PC-3 (cell line): ENCODE measurements at regions not wholly inside any gene's neighbourhood (a gene's known extent, or its start where the extent isn't known, plus 50 kb on each side); places are given as distances from the start of the nearest gene placed in this dataset.

Source experiments
- ATAC-seq: fragments of 200-7000 bp; cut with Tn5 transposase; 2 replicates; pipeline ENCODE4 v1.9.1; 2020; ENCODE audit warnings: mild to moderate bottlenecking, moderate library complexity
- BruUV-seq: library from RNA; stranded (reverse); fragments of 400-500 nt; replicated peaks from 2 replicates; lab custom pipeline; 2021; lab: Mats Ljungman, UMichigan
- CTCF ChIA-PET: fragments of 300-600 bp; sonication (Branson Sonifier 250); formaldehyde crosslinking; loops from one replicate; lab custom pipeline; 2022; ENCODE audit warnings: antibody characterized with exemption; lab: Charles Lee
- POLR2A ChIA-PET: fragments of 300-600 bp; sonication (Branson Sonifier 250); formaldehyde crosslinking; loops from one replicate; lab custom pipeline; 2022; ENCODE audit warnings: antibody characterized with exemption; ENCODE audit not compliant: unreplicated experiment; lab: Charles Lee
- DNase-seq: peaks from one replicate; pipeline ENCODE4 v3.0.0-alpha.2; 2015
- H2AFZ ChIP-seq: fragments of 300-600 bp; sonication (generic); 2 replicates; pipeline ENCODE4 v1.6.0; 2016; ENCODE audit warnings: antibody characterized with exemption, low read length
- H3F3A ChIP-seq: fragments of 300-600 bp; sonication (generic); one replicate; pipeline ENCODE4 v1.6.0; 2017; ENCODE audit warnings: antibody characterized with exemption, low read length, control low read depth, mild to moderate bottlenecking; ENCODE audit not compliant: unreplicated experiment
- H3K27ac ChIP-seq: fragments of 300-600 bp; sonication (generic); 2 replicates; pipeline ENCODE4 v1.5.1; 2016; ENCODE audit warnings: mild to moderate bottlenecking, low read length
- H3K27me3 ChIP-seq: fragments of 300-600 bp; sonication (generic); 2 replicates; pipeline ENCODE4 v1.6.1; 2016; ENCODE audit warnings: low read length, mixed read lengths
- H3K36me3 ChIP-seq: fragments of 300-600 bp; sonication (generic); 2 replicates; pipeline ENCODE4 v1.6.1; 2016; ENCODE audit warnings: low read depth, mixed run types, low read length, mixed read lengths
- H3K4me1 ChIP-seq: fragments of 300-600 bp; sonication (generic); 2 replicates; pipeline ENCODE4 v1.5.1; 2016; ENCODE audit warnings: low read length; ENCODE audit not compliant: insufficient read depth
- H3K4me2 ChIP-seq: fragments of 300-600 bp; sonication (generic); 2 replicates; pipeline ENCODE4 v1.6.0; 2016; ENCODE audit warnings: low read length
- H3K4me3 ChIP-seq: fragments of 300-600 bp; sonication (generic); 2 replicates; pipeline ENCODE4 v1.5.1; 2016; ENCODE audit warnings: mild to moderate bottlenecking, low read length, mixed read lengths
- H3K79me2 ChIP-seq: fragments of 300-600 bp; sonication (generic); 2 replicates; pipeline ENCODE4 v1.6.1; 2017; ENCODE audit warnings: low read length, mixed read lengths
- H3K9ac ChIP-seq: fragments of 300-600 bp; sonication (generic); 2 replicates; pipeline ENCODE4 v1.6.0; 2016; ENCODE audit warnings: mild to moderate bottlenecking, low read length
- H3K9me2 ChIP-seq: fragments of 300-600 bp; sonication (generic); replicated peaks from 2 replicates; pipeline ENCODE4 v1.6.1; 2016; ENCODE audit warnings: mixed run types, low read length, mixed read lengths
- H3K9me3 ChIP-seq: fragments of 300-600 bp; sonication (generic); 2 replicates; pipeline ENCODE4 v1.6.1; 2016; ENCODE audit warnings: low read length, mixed read lengths
- H4K20me1 ChIP-seq: fragments of 300-600 bp; sonication (generic); 2 replicates; pipeline ENCODE4 v1.6.1; 2016; ENCODE audit warnings: low read length, mixed read lengths
- CTCF ChIP-seq: fragments of 300-600 bp; sonication (generic); conservative IDR thresholded peaks from 2 replicates; pipeline ENCODE4 v1.5.1; 2017; ENCODE audit warnings: antibody characterized with exemption, low read depth, mild to moderate bottlenecking, low read length
- EZH2 ChIP-seq: fragments of 300-600 bp; sonication (generic); IDR thresholded peaks from one replicate; pipeline ENCODE4 v1.6.1; 2017; ENCODE audit warnings: antibody characterized with exemption, mild to moderate bottlenecking, low read length; ENCODE audit not compliant: unreplicated experiment
- EZH2phosphoT487 ChIP-seq: fragments of 300-600 bp; sonication (generic); IDR thresholded peaks from 2 replicates; pipeline ENCODE4 v1.6.1; 2018; ENCODE audit warnings: mild to moderate bottlenecking, antibody characterized with exemption, low read length, borderline replicate concordance
- intact Hi-C: fragments of 100-400 bp; cut with micrococcal nuclease; formaldehyde crosslinking; loops from 2 replicates; pipeline ENCODE4 v1.9.0; 2023

GRCh38 chr18:55753643-55754263 is 165.8 kb upstream of the TCF4 start:
- H3K36me3 ChIP-seq, result no peaks in the 10 kb centered on the region
- H3F3A ChIP-seq, result peaks cover 8% of the 10 kb centered on the region
- no TSS peak for BruUV-seq
- no peak for TF ChIP-seq EZH2phosphoT487
- no peak for TF ChIP-seq CTCF
- no peak for TF ChIP-seq EZH2
- peak overlapping the region; percentile 94 for H3K27ac ChIP-seq
- peak overlapping the region; percentile 51 for H3K9ac ChIP-seq
- ChIA-PET CTCF (no interaction called here), POLR2A (interaction anchor here (0.6 kb wide), 1 partner anchor 10 kb away, joined by 4 read pairs; no protein-coding TSS in a partner anchor)
- peak; percentile 95 for ATAC-seq
- no peaks in the 10 kb centered on the region for H4K20me1 ChIP-seq
- no peaks in the 10 kb centered on the region for H3K9me3 ChIP-seq
- H2AFZ ChIP-seq, result 0 out of 2 replicates have a peak overlapping the region, but pooled peaks have one; percentile 29
- intact Hi-C loops, result no loop called here
- H3K79me2 ChIP-seq, result no peaks in the 10 kb centered on the region
- H3K27me3 ChIP-seq, result no peaks in the 10 kb centered on the region
- H3K4me1 ChIP-seq, result peaks cover 22% of the 10 kb centered on the region
- H3K4me3 ChIP-seq, result no peak overlapping the region; the same call in 1 of the 2 replicates
- DNase-seq, result peak; percentile 81
- H3K9me2 ChIP-seq, result no peaks in the 10 kb centered on the region
- peak overlapping the region; percentile 71 for H3K4me2 ChIP-seq

- no peaks in the 10 kb centered on the region for H3K9me3 ChIP-seq
- no TSS peak for BruUV-seq
- H3K79me2 ChIP-seq, result no peaks in the 10 kb centered on the region
- ATAC-seq, result no peak
- no peak overlapping the region for H2AFZ ChIP-seq
- peaks cover 22% of the 10 kb centered on the region for H3K4me1 ChIP-seq
- H4K20me1 ChIP-seq, result no peaks in the 10 kb centered on the region
- intact Hi-C loops, result no loop called here
- TF ChIP-seq EZH2phosphoT487 (no peak), CTCF (no peak), EZH2 (no peak)
- H3K27me3 ChIP-seq, result no peaks in the 10 kb centered on the region
- no peak overlapping the region for H3K4me2 ChIP-seq
- no peaks in the 10 kb centered on the region for H3K36me3 ChIP-seq
- ChIA-PET POLR2A (no interaction called here), CTCF (no interaction called here)
- no peak for DNase-seq
- H3K9ac ChIP-seq, result no peak overlapping the region
- H3K27ac ChIP-seq, result no peak overlapping the region
- H3K4me3 ChIP-seq, result no peak overlapping the region
- no peaks in the 10 kb centered on the region for H3K9me2 ChIP-seq
- peaks cover 8% of the 10 kb centered on the region for H3F3A ChIP-seq
Observed at GRCh38 chr18:55751476-55751875, 163.5 kb upstream of the TCF4 start.

- DNase-seq, result no peak
- H2AFZ ChIP-seq, result no peak overlapping the region
- H3K4me2 ChIP-seq, result no peak overlapping the region
- H3K27me3 ChIP-seq, result no peaks in the 10 kb centered on the region
- intact Hi-C loops, result no loop called here
- no peaks in the 10 kb centered on the region for H3K9me3 ChIP-seq
- no peak overlapping the region for H3K4me3 ChIP-seq
- no peak overlapping the region for H3K27ac ChIP-seq
- no peak overlapping the region for H3K9ac ChIP-seq
- no peak for ATAC-seq
- no peaks in the 10 kb centered on the region for H3K36me3 ChIP-seq
- ChIA-PET CTCF (no interaction called here), POLR2A (no interaction called here)
- peaks cover 5% of the 10 kb centered on the region for H3F3A ChIP-seq
- BruUV-seq, result no TSS peak
- TF ChIP-seq EZH2 (no peak), EZH2phosphoT487 (no peak), CTCF (no peak)
- H3K9me2 ChIP-seq, result no peaks in the 10 kb centered on the region
- no peaks in the 10 kb centered on the region for H4K20me1 ChIP-seq
- no peaks in the 10 kb centered on the region for H3K79me2 ChIP-seq
- peaks cover 10% of the 10 kb centered on the region for H3K4me1 ChIP-seq
Observed at GRCh38 chr18:55748227-55748738, 160.3 kb upstream of the TCF4 start.
